Activated CD8-positive, alpha-beta memory T cell treated with anti-CD3 and anti-CD28 coated beads for 1 hour (primary cell): ENCODE measurements at regions not wholly inside any gene's neighbourhood (a gene's known extent, or its start where the extent isn't known, plus 50 kb on each side); places are given as distances from the start of the nearest gene placed in this dataset.
"Not testable (repeated sequence)": the region's sequence is repeated elsewhere in the genome, so short reads cannot be mapped to it uniquely, and the experiment has no call there.

Experiments
- DNase-seq, 2 donors: peaks; one replicate each; pipeline ENCODE4 v3.0.0-alpha.2; 2020; ENCODE audit warnings: low read depth in 1 of 2; ENCODE audit errors: extremely low read depth in 1 of 2

GRCh38 chr18:38651736-38652135 lies 1086.1 kb upstream of the CELF4 start:
- no peak for DNase-seq

GRCh38 chr18:38648179-38648578 lies 1082.6 kb upstream of the CELF4 start:
- DNase-seq: no peak

- no peak for DNase-seq
Measured at GRCh38 chr18:38646296-38646695, 1080.7 kb upstream of the CELF4 start.

- no peak for DNase-seq
Measured at GRCh38 chr18:38644875-38645641, 1079.5 kb upstream of the CELF4 start.

- no peak for DNase-seq
Measured at GRCh38 chr18:38642711-38643110, 1077.1 kb upstream of the CELF4 start.

GRCh38 chr18:38639700-38640099 lies 1074.1 kb upstream of the CELF4 start:
- DNase-seq: not testable (repeated sequence)

- no peak for DNase-seq
Measured at GRCh38 chr18:38635709-38636430, 1070.3 kb upstream of the CELF4 start.

- no peak for DNase-seq
Measured at GRCh38 chr18:38634117-38634516, 1068.5 kb upstream of the CELF4 start.

- DNase-seq: no peak
Measured at GRCh38 chr18:38633333-38633732, 1067.7 kb upstream of the CELF4 start.

GRCh38 chr18:38619129-38619528 lies 1053.5 kb upstream of the CELF4 start:
- DNase-seq: no peak

GRCh38 chr18:38616306-38616705 lies 1050.7 kb upstream of the CELF4 start:
- no peak for DNase-seq

GRCh38 chr18:38612904-38613303 lies 1047.3 kb upstream of the CELF4 start:
- DNase-seq: no peak

- DNase-seq: no peak
Measured at GRCh38 chr18:38611036-38611964, 1045.7 kb upstream of the CELF4 start.

GRCh38 chr18:38606841-38607240 lies 1041.2 kb upstream of the CELF4 start:
- DNase-seq: no peak

- no peak for DNase-seq
Measured at GRCh38 chr18:38602341-38602740, 1036.7 kb upstream of the CELF4 start.

GRCh38 chr18:38587571-38587970 lies 1022.0 kb upstream of the CELF4 start:
- no peak for DNase-seq

- DNase-seq: no peak
Measured at GRCh38 chr18:38586327-38586726, 1020.7 kb upstream of the CELF4 start.

- no peak for DNase-seq
Measured at GRCh38 chr18:38579764-38580163, 1014.2 kb upstream of the CELF4 start.

- DNase-seq: no peak
Measured at GRCh38 chr18:38576916-38577315, 1011.3 kb upstream of the CELF4 start.

- DNase-seq: no peak
Measured at GRCh38 chr18:38576349-38576748, 1010.8 kb upstream of the CELF4 start.

- no peak for DNase-seq
Measured at GRCh38 chr18:38575648-38576047, 1010.0 kb upstream of the CELF4 start.
